Glutamatergic neuron (in vitro differentiated cells): ENCODE measurements at regions not wholly inside any gene's neighbourhood (a gene's known extent, or its start where the extent isn't known, plus 50 kb on each side); places are given as distances from the start of the nearest gene placed in this dataset.
A peak's percentile ranks its signal among the peaks of the same experiment; 100 is the strongest.

Source experiments
- DNase-seq: peaks from one replicate; pipeline ENCODE4 v3.0.0; 2022
- H3K27ac Mint-ChIP-seq: one replicate; pipeline ENCODE4 v1.8.0; 2020; ENCODE audit warnings: mild to moderate bottlenecking, mixed read lengths, inconsistent platforms; ENCODE audit not compliant: unreplicated experiment
- H3K27me3 Mint-ChIP-seq: one replicate; pipeline ENCODE4 v1.8.0; 2020; ENCODE audit warnings: mild to moderate bottlenecking, moderate library complexity, mixed read lengths, inconsistent platforms; ENCODE audit not compliant: unreplicated experiment
- H3K36me3 Mint-ChIP-seq: one replicate; pipeline ENCODE4 v1.8.0; 2020; ENCODE audit warnings: mild to moderate bottlenecking, mixed read lengths, inconsistent platforms; ENCODE audit not compliant: unreplicated experiment
- H3K4me1 Mint-ChIP-seq: one replicate; pipeline ENCODE4 v1.8.0; 2020; ENCODE audit warnings: mild to moderate bottlenecking, low read depth, mixed read lengths, inconsistent platforms; ENCODE audit not compliant: unreplicated experiment
- H3K4me3 Mint-ChIP-seq: one replicate; pipeline ENCODE4 v1.8.0; 2020; ENCODE audit warnings: mild to moderate bottlenecking, mixed read lengths, inconsistent platforms; ENCODE audit not compliant: unreplicated experiment
- H3K9me3 Mint-ChIP-seq: one replicate; pipeline ENCODE4 v1.8.0; 2020; ENCODE audit warnings: mild to moderate bottlenecking, moderate library complexity, mixed read lengths, inconsistent platforms; ENCODE audit not compliant: unreplicated experiment
- CTCF ChIP-seq: fragments of 200-600 bp; sonication (generic); IDR thresholded peaks from one replicate; pipeline ENCODE4 v1.5.0; 2021; ENCODE audit not compliant: partially characterized antibody, unreplicated experiment

- Mint-ChIP-seq H3K27ac (no peak overlapping the region), H3K4me3 (no peak overlapping the region), H3K9me3 (peaks cover 2% of the 10 kb centered on the region), H3K36me3 (peaks cover 5% of the 10 kb centered on the region), H3K4me1 (no peaks in the 10 kb centered on the region), H3K27me3 (peaks cover 2% of the 10 kb centered on the region)
- DNase-seq, result no peak
- TF ChIP-seq CTCF, result no peak
These were observed 128.3 kb upstream of the FSIP2 start for GRCh38 chr2:185610301-185610700.

GRCh38 chr2:185618625-185619024 lies 120.0 kb upstream of the FSIP2 start:
- Mint-ChIP-seq H3K27me3 (no peaks in the 10 kb centered on the region), H3K27ac (no peak overlapping the region), H3K9me3 (peaks cover 2% of the 10 kb centered on the region), H3K36me3 (no peaks in the 10 kb centered on the region), H3K4me1 (peaks cover 3% of the 10 kb centered on the region), H3K4me3 (no peak overlapping the region)
- DNase-seq, result no peak
- no peak for TF ChIP-seq CTCF

- Mint-ChIP-seq H3K36me3 (no peaks in the 10 kb centered on the region), H3K4me3 (no peak overlapping the region), H3K9me3 (peaks cover 2% of the 10 kb centered on the region), H3K4me1 (peaks cover 6% of the 10 kb centered on the region), H3K27ac (no peak overlapping the region), H3K27me3 (peaks cover 2% of the 10 kb centered on the region)
- DNase-seq, result no peak
- TF ChIP-seq CTCF, result no peak
These were observed 113.0 kb upstream of the FSIP2 start for GRCh38 chr2:185625604-185626003.

GRCh38 chr2:185628985-185629384 lies 109.6 kb upstream of the FSIP2 start:
- H3K4me3 Mint-ChIP-seq, result no peak overlapping the region
- no peaks in the 10 kb centered on the region for H3K36me3 Mint-ChIP-seq
- H3K9me3 Mint-ChIP-seq, result peaks cover 2% of the 10 kb centered on the region
- no peak overlapping the region for H3K27ac Mint-ChIP-seq
- peak; percentile 31 for DNase-seq
- peaks cover 4% of the 10 kb centered on the region for H3K27me3 Mint-ChIP-seq
- peak; percentile 44 for TF ChIP-seq CTCF
- peaks cover 4% of the 10 kb centered on the region for H3K4me1 Mint-ChIP-seq

GRCh38 chr2:185633621-185634020 lies 105.0 kb upstream of the FSIP2 start:
- no peaks in the 10 kb centered on the region for H3K4me1 Mint-ChIP-seq
- DNase-seq, result no peak
- H3K27ac Mint-ChIP-seq, result no peak overlapping the region
- H3K27me3 Mint-ChIP-seq, result peaks cover 2% of the 10 kb centered on the region
- no peak overlapping the region for H3K4me3 Mint-ChIP-seq
- H3K36me3 Mint-ChIP-seq, result no peaks in the 10 kb centered on the region
- no peak for TF ChIP-seq CTCF
- no peaks in the 10 kb centered on the region for H3K9me3 Mint-ChIP-seq
